H9 (cell line): ENCODE measurements at regions not wholly inside any gene's neighbourhood (a gene's known extent, or its start where the extent isn't known, plus 50 kb on each side); places are given as distances from the start of the nearest gene placed in this dataset.

Source experiments
- DNase-seq: peaks from one replicate; pipeline ENCODE4 v3.0.0-alpha.2; 2017
- H2AFZ ChIP-seq: one replicate; pipeline ENCODE4 v1.6.1; 2013; ENCODE audit warnings: mild to moderate bottlenecking, low read length, control low read depth, moderate library complexity
- H2AK5ac ChIP-seq: 2 replicates; pipeline ENCODE4 v1.6.1; 2013; ENCODE audit warnings: low read length, control low read depth, mixed read lengths; ENCODE audit not compliant: insufficient read length
- H2BK120ac ChIP-seq: one replicate; pipeline ENCODE4 v1.6.1; 2013; ENCODE audit warnings: low read depth, mild to moderate bottlenecking, low read length, control low read depth, inconsistent platforms; ENCODE audit not compliant: poor library complexity, severe bottlenecking
- H2BK12ac ChIP-seq: 2 replicates; pipeline ENCODE4 v1.6.1; 2013; ENCODE audit warnings: low read length, control low read depth, mixed read lengths, low read depth; ENCODE audit not compliant: insufficient read length
- H2BK15ac ChIP-seq: 2 replicates; pipeline ENCODE4 v1.6.1; 2013; ENCODE audit warnings: low read depth, low read length, control low read depth
- H2BK20ac ChIP-seq: one replicate; pipeline ENCODE4 v1.6.1; 2013; ENCODE audit warnings: low read depth, mild to moderate bottlenecking, low read length, control low read depth, inconsistent platforms; ENCODE audit not compliant: poor library complexity, severe bottlenecking
- H2BK5ac ChIP-seq: 2 replicates; pipeline ENCODE4 v1.6.1; 2013; ENCODE audit warnings: low read length, control low read depth, mixed read lengths; ENCODE audit not compliant: insufficient read length
- H3K14ac ChIP-seq: 2 replicates; pipeline ENCODE4 v1.6.1; 2013; ENCODE audit warnings: low read length, control low read depth; ENCODE audit not compliant: insufficient read depth
- H3K18ac ChIP-seq: 2 replicates; pipeline ENCODE4 v1.6.1; 2013; ENCODE audit warnings: low read depth, mild to moderate bottlenecking, mixed read lengths, low read length, control low read depth; ENCODE audit not compliant: insufficient read length
- H3K23ac ChIP-seq: 2 replicates; pipeline ENCODE4 v1.6.1; 2013; ENCODE audit warnings: low read length, control low read depth, mixed read lengths, low read depth; ENCODE audit not compliant: insufficient read length
- H3K23me2 ChIP-seq: 2 replicates; pipeline ENCODE4 v1.6.1; 2013; ENCODE audit warnings: low read depth, mild to moderate bottlenecking, mixed read lengths, low read length, control low read depth; ENCODE audit not compliant: insufficient read length, poor library complexity, severe bottlenecking
- H3K27ac ChIP-seq: 2 replicates; pipeline ENCODE4 v1.5.1; 2013; ENCODE audit warnings: low read length, control low read depth, mixed read lengths, low read depth; ENCODE audit not compliant: insufficient read length
- H3K27me3 ChIP-seq: 2 replicates; pipeline ENCODE4 v1.6.1; 2013; ENCODE audit warnings: low read length, control low read depth, inconsistent platforms; ENCODE audit not compliant: insufficient read depth
- H3K4ac ChIP-seq: 2 replicates; pipeline ENCODE4 v1.6.1; 2013; ENCODE audit warnings: low read depth, mild to moderate bottlenecking, control low read depth, inconsistent platforms, low read length, moderate library complexity
- H3K4me1 ChIP-seq: 2 replicates; pipeline ENCODE4 v1.6.1; 2013; ENCODE audit warnings: low read length, control low read depth, inconsistent platforms; ENCODE audit not compliant: insufficient read depth
- H3K4me2 ChIP-seq: 2 replicates; pipeline ENCODE4 v1.6.1; 2013; ENCODE audit warnings: low read length, control low read depth, mixed read lengths; ENCODE audit not compliant: insufficient read length, insufficient read depth
- H3K56ac ChIP-seq: 2 replicates; pipeline ENCODE4 v1.6.1; 2013; ENCODE audit warnings: low read depth, mild to moderate bottlenecking, mixed read lengths, low read length, control low read depth; ENCODE audit not compliant: insufficient read length
- H3K79me1 ChIP-seq: 2 replicates; pipeline ENCODE4 v1.6.1; 2013; ENCODE audit warnings: low read depth, mild to moderate bottlenecking, moderate library complexity, low read length, control low read depth, inconsistent platforms; ENCODE audit not compliant: insufficient read depth, poor library complexity, severe bottlenecking
- H3K79me2 ChIP-seq: 2 replicates; pipeline ENCODE4 v1.6.1; 2013; ENCODE audit warnings: low read length, control low read depth, inconsistent platforms; ENCODE audit not compliant: insufficient read depth
- H3K9ac ChIP-seq: 2 replicates; pipeline ENCODE4 v1.6.1; 2013; ENCODE audit warnings: low read length, control low read depth, mixed read lengths; ENCODE audit not compliant: insufficient read length; ENCODE audit errors: extremely low read depth
- H3K9me3 ChIP-seq: one replicate; pipeline ENCODE4 v1.6.1; 2013; ENCODE audit warnings: low read depth, low read length, inconsistent platforms; ENCODE audit not compliant: control insufficient read depth
- H3T11ph ChIP-seq: one replicate; pipeline ENCODE4 v1.6.1; 2013; ENCODE audit warnings: mild to moderate bottlenecking, low read length, control low read depth, inconsistent platforms
- H4K20me1 ChIP-seq: one replicate; pipeline ENCODE4 v1.6.1; 2013; ENCODE audit not compliant: control insufficient read depth, insufficient read length, insufficient read depth
- H4K5ac ChIP-seq: 2 replicates; pipeline ENCODE4 v1.6.1; 2013; ENCODE audit warnings: low read depth, mild to moderate bottlenecking, mixed read lengths, low read length, control low read depth; ENCODE audit not compliant: insufficient read length
- H4K8ac ChIP-seq: replicated peaks from 2 replicates; pipeline ENCODE4 v1.6.1; 2013; ENCODE audit warnings: low read length, control low read depth, mixed read lengths, low read depth; ENCODE audit not compliant: insufficient read length
- H4K91ac ChIP-seq: 2 replicates; pipeline ENCODE4 v1.6.1; 2013; ENCODE audit warnings: low read depth, mild to moderate bottlenecking, moderate library complexity, mixed read lengths, low read length, control low read depth; ENCODE audit not compliant: insufficient read length
- H3K27ac Mint-ChIP-seq, 3 experiments: 2 replicates in 2 of 3; 3 replicates in 1 of 3; pipeline ENCODE4 v1.8.0; 2020 to 2021; ENCODE audit warnings: mixed read lengths in 3 of 3, mild to moderate bottlenecking in 1 of 3, moderate library complexity in 1 of 3
- H3K27me3 Mint-ChIP-seq: 2 replicates; pipeline ENCODE4 v1.8.0; 2021; ENCODE audit warnings: low read depth, mild to moderate bottlenecking, moderate library complexity, mixed read lengths
- H3K36me3 Mint-ChIP-seq, 3 experiments: 2 replicates in 2 of 3; 3 replicates in 1 of 3; pipeline ENCODE4 v1.8.0; 2020 to 2021; ENCODE audit warnings: low read depth in 3 of 3, mixed read lengths in 3 of 3; ENCODE audit not compliant: insufficient read depth in 1 of 3
- H3K4me1 Mint-ChIP-seq, 2 experiments: 2 replicates each; pipeline ENCODE4 v1.8.0; 2020; ENCODE audit warnings: mixed read lengths in 2 of 2
- H3K4me3 Mint-ChIP-seq, 2 experiments: 2 replicates in 1 of 2; 3 replicates in 1 of 2; pipeline ENCODE4 v1.8.0; 2020 to 2021; ENCODE audit warnings: mild to moderate bottlenecking in 2 of 2, mixed read lengths in 2 of 2, moderate library complexity in 1 of 2
- H3K9me3 Mint-ChIP-seq, 2 experiments: 2 replicates in 1 of 2; 3 replicates in 1 of 2; pipeline ENCODE4 v1.8.0; 2020; ENCODE audit warnings: mild to moderate bottlenecking in 2 of 2, mixed read lengths in 2 of 2, moderate library complexity in 1 of 2
- WGBS: extraction: QIAGEN DNeasy Blood & Tissue Kit; methylation state at CpG from one replicate; pipeline ENCODE4 v1.1.7; 2013; ENCODE audit warnings: missing lambda C conversion rate, low lambda C conversion rate, mixed read lengths; ENCODE audit not compliant: insufficient read length; ENCODE audit errors: extremely low coverage; 5-methylcytosine and 5-hydroxymethylcytosine counted together
- TF ChIP-seq, protein P1 (sequence below): fragments of 200-600 bp; sonication (generic); conservative IDR thresholded peaks from 3 replicates; pipeline ENCODE4 v1.8.0; 2021; ENCODE audit warnings: antibody characterized with exemption, mild to moderate bottlenecking

DNA sequence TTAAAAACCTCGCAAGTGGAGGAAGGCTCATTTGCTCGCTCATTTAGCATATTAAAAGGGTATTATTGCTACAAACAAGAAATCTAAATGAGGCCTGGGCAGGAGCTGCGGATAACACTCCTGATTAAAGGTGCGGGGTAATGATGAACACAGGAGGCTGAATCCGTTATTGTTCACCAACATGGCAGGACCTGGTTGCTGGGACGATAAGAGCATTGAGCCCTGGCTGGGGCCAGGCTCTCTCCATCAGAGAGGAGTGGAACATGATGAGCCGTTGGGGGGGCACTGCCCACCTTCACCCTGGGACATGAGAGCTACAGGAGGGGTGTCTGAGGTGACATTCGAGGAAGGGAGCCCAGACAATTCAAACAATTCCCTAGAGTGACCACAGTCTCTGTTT, 211.7 kb downstream of the NXPE2 start:
- no peak overlapping the region for H2BK120ac ChIP-seq
- TF ChIP-seq, protein P1, sequence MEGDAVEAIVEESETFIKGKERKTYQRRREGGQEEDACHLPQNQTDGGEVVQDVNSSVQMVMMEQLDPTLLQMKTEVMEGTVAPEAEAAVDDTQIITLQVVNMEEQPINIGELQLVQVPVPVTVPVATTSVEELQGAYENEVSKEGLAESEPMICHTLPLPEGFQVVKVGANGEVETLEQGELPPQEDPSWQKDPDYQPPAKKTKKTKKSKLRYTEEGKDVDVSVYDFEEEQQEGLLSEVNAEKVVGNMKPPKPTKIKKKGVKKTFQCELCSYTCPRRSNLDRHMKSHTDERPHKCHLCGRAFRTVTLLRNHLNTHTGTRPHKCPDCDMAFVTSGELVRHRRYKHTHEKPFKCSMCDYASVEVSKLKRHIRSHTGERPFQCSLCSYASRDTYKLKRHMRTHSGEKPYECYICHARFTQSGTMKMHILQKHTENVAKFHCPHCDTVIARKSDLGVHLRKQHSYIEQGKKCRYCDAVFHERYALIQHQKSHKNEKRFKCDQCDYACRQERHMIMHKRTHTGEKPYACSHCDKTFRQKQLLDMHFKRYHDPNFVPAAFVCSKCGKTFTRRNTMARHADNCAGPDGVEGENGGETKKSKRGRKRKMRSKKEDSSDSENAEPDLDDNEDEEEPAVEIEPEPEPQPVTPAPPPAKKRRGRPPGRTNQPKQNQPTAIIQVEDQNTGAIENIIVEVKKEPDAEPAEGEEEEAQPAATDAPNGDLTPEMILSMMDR = no peak
- no peaks in the 10 kb centered on the region for H3K9me3 ChIP-seq
- no peak overlapping the region for H3K4me2 ChIP-seq
- no peak overlapping the region for H2AK5ac ChIP-seq
- no peaks in the 10 kb centered on the region for H4K20me1 ChIP-seq
- no peak overlapping the region for H4K5ac ChIP-seq
- no peak overlapping the region for H2AFZ ChIP-seq
- no peak overlapping the region for H2BK12ac ChIP-seq
- H3K27ac Mint-ChIP-seq = no peak overlapping the region
- H2BK20ac ChIP-seq = no peak overlapping the region
- no peaks in the 10 kb centered on the region for H3K36me3 Mint-ChIP-seq
- no peak overlapping the region for H2BK5ac ChIP-seq
- no CpG with 5 or more reads among the region's 8 CpGs for WGBS
- H3K23me2 ChIP-seq = no peaks in the 10 kb centered on the region
- no peak overlapping the region for H3K14ac ChIP-seq
- H4K91ac ChIP-seq = no peak overlapping the region
- 0 out of 2 replicates have a peak, but pooled peaks cover 2% of the 10 kb centered on the region for H3K4me1 ChIP-seq
- H3K9ac ChIP-seq = no peak overlapping the region
- no peaks in the 10 kb centered on the region for H3K79me2 ChIP-seq
- H3K79me1 ChIP-seq = no peaks in the 10 kb centered on the region
- no peaks in the 10 kb centered on the region for H3K9me3 Mint-ChIP-seq
- no peak overlapping the region for H3K4ac ChIP-seq
- peaks cover 14% of the 10 kb centered on the region for H3K27me3 Mint-ChIP-seq
- H3K23ac ChIP-seq = no peak overlapping the region
- peaks cover 15 to 21% of the 10 kb centered on the region in 2 experiments for H3K4me1 Mint-ChIP-seq
- DNase-seq = no peak
- H3K56ac ChIP-seq = no peak overlapping the region
- H3K27me3 ChIP-seq = no peaks in the 10 kb centered on the region
- no peak overlapping the region for H3K27ac ChIP-seq
- no peak overlapping the region for H4K8ac ChIP-seq
- H2BK15ac ChIP-seq = no peak overlapping the region
- H3K18ac ChIP-seq = no peak overlapping the region
- no peak overlapping the region for H3T11ph ChIP-seq
- H3K4me3 Mint-ChIP-seq = no peak overlapping the region
